HG03064 (cell line): ENCODE measurements at regions not wholly inside any gene's neighbourhood (a gene's known extent, or its start where the extent isn't known, plus 50 kb on each side); places are given as distances from the start of the nearest gene placed in this dataset.
A peak's percentile ranks its signal among the peaks of the same experiment; 100 is the strongest.
"Not testable (repeated sequence)": the region's sequence is repeated elsewhere in the genome, so short reads cannot be mapped to it uniquely, and the experiment has no call there.

Source experiments
- ATAC-seq: cut with Tn5 transposase; IDR thresholded peaks from one replicate; pipeline ENCODE4 v1.9.1; 2021; ENCODE audit warnings: low read depth; ENCODE audit not compliant: unreplicated experiment

DNA sequence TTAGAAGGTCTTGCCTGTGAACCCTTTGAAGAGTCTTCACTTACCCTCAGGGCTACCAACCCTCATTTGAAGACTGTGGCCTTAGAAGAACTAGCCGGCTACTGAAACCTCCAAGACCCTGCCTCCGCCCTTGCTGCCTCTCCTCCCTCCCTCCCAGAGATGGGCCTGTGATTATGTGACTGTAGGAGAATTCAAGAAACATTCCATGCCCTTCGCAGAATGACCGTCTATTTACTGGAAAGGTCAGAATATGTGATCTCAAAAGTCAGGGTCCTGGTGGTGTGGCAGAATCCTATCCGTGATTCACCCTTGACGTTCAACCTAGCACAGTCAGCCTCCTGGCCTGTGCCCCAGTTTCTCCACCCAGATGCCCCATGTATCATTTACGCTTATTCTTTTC is 109.6 kb downstream of the CTNND1 start:
- ATAC-seq, result no peak

DNA sequence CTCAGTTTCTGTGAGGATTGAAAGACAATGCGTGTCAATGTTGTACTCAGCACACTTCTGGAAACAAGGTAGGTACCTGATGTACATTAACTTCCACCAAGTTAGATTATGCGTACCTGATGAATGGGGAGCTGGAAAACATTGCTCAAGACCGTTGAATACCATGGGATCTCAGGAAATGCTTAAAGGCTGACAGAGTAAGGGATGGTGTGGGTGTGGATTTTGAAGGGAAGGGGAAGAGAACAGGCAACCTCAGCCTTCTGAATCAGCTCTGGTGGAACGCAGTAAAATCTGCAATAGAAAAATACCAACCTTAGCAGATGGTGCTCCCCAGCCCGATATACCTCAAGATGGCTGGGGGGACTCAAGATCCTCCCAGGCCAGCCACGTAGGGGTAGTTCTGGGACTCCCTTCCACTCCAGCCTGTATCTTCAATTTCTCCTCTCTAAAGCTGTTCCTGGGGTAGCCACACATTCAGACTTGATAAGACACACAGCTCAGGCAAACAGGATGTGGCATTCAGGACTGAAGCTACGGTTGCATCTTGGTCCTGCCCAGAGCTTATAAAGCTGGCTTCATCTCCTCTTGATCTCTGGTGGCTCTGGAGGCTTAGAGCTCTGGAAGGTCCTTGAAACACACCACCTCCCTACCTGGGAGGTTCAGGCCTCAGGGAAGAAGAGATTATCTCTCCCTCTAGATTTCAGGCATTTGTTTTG is 111.8 kb downstream of the CTNND1 start:
- no peak for ATAC-seq

DNA sequence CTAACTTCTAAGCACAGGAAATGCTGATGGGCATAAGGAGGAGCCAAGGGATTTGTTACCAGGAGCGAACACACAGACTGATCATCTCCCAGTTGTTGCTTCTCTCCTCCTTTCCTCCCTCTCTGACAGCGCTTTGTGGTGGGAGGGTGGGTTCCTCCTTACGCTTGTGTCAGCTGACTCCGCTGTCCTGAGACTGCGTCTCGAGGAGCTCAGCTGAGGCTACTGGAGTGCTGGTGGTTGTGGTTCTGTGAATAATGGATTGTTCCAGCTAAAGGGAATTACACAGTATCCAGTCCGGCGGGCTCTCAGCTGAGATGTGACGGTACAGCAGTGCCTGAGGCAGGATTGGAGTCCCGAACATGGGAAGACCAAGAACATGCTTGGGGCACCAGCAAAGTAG is 113.4 kb downstream of the CTNND1 start:
- ATAC-seq, result no peak

DNA sequence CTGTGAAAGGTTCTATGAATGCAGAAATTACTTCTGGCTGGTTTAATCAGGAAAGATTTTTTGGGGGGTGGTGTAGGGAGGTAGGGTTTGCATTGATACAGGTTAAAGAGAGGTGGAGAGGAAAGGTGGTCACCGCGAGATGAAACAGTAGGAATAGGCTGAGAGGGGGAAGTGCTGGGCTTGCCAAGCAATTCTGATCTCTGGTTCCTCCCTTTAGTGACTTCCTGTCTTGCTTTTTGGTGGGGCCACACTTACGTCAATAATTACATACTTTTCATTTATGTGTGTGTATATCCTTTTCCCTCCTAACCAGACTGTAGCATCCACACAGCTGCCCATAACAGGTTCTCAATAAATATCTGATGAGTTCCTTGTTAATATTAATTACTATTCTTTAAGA is 120.0 kb downstream of the CTNND1 start:
- no peak for ATAC-seq

DNA sequence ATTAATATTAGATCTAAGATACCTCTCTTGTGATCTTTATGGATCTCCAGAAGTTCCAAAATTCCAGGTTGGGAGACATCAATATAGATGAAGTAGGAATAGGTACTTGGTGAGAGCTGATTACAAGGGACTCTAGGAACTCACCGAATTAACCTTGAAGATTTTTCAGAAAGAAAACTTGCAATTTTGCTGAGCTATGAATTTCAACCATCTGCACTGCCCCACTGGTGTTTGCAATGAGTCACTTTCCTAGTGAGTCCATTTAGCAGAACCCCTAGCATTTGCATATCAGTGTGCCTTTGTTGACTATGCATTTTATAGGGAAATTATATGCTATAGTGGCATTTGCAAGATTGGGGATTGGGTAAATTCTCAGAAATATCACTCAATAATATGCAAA is 122.0 kb downstream of the CTNND1 start:
- no peak for ATAC-seq

DNA sequence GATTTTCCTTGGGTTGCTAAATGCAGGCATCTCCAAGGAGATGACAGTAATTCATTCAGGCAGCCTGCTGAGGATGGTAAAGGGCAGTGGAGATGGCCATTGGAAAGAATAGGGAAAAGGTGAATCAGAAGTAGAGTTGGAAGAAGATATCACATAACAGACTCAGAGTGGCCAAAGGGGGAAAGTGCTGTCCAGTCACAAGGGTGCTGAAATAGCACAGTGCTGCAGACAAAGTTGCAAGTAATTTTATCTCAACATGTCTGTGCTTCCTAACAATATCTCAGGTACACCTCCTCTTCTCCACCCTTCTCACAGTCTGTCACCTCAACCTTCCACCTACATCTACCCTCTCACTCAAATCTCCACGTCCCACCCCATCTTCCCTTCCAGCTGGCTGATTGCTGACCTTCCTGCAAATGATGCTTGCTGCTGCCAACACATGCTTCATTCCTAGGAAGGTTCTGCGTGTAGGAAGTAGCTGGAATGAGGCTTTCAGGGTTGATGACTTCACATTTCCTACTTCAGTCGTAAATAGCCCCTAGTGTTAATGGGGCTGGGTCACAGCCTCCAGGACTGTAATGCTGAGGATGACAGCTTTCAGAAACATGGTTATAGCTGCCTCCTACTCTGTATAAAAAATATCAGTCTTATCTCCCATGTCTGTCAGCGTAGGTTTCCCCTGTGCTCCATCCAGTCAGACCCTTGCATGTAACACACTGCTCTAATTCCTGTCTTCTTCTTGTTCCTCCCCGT is 123.9 kb downstream of the CTNND1 start:
- ATAC-seq, result no peak

DNA sequence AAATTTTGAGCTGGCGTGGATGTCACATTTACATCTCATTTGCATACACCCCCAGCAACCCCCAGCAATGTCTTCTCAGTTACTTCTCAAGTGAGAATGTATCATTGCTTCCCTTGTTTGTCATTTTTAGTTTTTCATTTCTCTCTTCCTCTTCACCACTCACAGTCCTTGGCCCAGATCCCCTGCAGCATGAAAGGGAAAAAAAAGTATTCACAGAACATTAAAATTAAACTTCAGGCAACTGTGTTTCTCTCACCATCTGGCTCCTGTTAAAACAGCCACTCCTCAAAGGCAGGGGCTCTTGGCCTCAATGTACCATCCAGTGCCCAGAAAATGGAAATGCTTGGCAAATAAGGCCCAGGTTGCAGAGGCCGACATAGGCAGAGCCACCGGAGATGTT is 126.8 kb downstream of the CTNND1 start:
- ATAC-seq, result no peak

GRCh38 chr11:57890521-57890920 is 128.9 kb downstream of the CTNND1 start:
- no peak for ATAC-seq

GRCh38 chr11:57893200-57893599 is 130.5 kb upstream of the OR9Q1 start:
- ATAC-seq, result not testable (repeated sequence)

- ATAC-seq, result no peak
Measured at GRCh38 chr11:57896361-57897145, 127.1 kb upstream of the OR9Q1 start.

DNA sequence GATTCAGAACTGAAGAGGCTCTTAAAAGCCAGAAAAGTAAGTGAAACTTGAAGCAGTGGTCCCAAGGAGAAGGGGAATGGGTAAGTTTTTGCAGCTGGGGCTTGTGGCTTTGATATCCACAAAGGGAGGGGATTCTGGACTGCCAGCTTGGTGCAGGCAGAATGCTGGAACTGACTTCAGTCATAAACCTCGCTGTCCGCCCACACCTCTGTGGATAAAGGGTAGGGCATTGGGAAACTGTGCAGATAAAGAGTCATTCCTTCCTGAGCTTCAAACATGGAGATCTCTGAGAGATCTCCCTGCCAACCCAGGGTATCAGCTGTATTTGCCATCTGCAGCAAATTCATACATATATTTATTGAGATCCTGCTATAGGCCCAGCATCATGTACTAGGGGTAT is 124.3 kb upstream of the OR9Q1 start:
- no peak for ATAC-seq

DNA sequence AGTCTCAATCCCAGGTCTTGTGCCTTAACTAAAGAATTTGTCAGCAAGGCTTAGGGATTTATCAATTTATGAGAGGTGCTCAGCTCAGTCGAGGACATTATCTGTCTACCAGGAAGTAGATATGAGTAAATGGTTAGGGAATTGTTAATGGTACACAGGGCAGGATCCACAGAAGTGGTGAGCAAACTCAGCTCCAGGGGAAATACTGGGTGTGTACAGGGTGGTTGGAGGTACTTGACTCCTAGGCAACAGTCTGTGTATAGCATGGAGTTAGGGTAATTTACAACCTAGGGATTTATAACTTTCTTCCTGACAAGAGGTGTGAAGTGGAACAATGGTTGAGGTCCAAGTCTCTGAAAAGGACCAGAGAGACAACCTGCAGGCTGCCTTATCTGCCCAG is 123.4 kb upstream of the OR9Q1 start:
- ATAC-seq, result no peak

DNA sequence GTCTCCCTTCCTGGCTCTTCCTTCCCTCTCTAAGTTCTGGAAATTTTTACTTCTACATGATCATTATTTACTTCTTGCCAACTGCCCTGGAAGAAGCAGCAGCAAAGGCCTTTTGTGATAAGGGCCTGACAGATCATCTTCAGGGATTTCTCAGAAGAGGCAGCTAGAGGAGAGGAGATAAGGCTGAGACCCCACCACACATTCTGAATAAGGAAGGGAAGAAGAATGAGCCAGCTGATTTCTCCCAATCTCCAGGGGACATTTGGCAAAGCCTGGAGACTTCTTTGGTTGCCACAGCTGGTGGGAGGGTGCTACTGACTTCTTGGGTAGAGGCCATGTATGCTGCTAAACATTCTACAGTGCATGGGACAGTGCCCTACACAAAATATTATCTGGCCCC is 122.4 kb upstream of the OR9Q1 start:
- no peak for ATAC-seq

- no peak for ATAC-seq
Measured at GRCh38 chr11:57901756-57902155, 121.9 kb upstream of the OR9Q1 start.

DNA sequence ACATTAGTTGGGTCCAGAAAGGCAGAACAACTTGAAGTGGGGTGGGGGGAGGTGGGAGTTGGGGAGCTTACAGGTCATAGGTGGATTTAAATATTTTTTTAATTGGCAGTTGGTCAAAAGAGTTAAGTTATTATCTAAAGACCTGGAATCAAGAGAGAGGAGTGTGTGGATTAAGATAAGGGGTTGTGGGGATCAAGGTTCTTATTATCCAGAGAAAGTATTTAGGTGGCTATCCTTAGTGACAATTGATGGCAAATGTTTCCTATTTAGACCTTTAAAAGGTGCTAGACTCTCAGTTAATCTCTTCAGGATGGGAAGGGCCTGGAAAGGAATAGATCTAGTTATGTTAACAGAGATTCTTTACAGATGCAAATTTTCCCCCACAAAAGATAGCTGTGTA is 120.7 kb upstream of the OR9Q1 start:
- ATAC-seq, result no peak

DNA sequence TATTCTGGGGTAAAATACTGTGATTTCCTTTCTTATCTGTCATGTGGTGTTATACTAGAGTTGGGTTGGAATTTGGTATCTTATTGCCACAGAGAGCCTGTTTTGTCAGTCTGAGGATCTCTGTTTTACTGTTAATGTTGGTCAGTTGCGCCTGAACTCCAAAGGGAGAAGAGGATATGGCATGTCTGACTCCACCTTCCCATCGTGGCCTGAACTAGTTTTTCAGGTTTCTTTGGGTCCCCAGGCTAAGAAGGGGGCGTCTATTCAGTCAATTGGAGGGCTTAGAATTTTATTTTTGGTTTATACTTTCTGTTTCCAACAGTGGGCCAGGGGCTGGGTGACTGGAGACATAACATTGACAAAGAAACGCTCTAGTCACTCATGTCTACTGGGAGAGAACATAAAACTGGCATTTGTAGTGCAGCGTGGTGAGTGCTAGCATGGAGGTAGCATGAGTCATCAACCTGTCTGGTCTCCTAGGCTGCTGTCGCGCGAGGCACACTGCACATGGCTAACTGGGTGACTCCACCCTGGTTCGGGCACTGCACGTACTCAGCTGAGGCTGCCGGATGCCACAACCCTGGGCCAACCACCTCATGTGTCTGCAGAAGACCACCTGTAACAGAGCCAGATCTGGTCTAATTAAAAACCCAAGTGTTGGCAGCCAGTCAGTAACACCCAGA is 120.1 kb upstream of the OR9Q1 start:
- peak; percentile 86 for ATAC-seq

- no peak for ATAC-seq
Measured at GRCh38 chr11:57904376-57904775, 119.3 kb upstream of the OR9Q1 start.

DNA sequence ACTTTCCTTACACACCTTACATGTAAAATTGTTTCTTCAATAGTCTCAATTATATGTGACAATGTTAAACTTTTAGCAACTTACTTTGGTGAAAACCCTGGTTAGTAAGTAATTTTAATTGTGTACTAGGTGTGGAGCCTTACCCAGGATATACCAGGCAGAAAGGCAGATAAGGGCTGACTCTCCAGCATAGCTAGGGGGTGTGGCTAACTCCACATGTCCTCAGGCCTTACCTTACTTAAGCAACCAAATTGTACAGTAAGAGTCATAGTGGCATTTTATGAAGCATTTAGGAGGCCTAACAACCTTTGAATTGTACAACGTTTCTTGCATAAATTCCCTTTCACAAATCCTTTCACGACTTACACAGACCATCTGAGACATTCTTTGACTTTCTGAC is 118.2 kb upstream of the OR9Q1 start:
- no peak for ATAC-seq

DNA sequence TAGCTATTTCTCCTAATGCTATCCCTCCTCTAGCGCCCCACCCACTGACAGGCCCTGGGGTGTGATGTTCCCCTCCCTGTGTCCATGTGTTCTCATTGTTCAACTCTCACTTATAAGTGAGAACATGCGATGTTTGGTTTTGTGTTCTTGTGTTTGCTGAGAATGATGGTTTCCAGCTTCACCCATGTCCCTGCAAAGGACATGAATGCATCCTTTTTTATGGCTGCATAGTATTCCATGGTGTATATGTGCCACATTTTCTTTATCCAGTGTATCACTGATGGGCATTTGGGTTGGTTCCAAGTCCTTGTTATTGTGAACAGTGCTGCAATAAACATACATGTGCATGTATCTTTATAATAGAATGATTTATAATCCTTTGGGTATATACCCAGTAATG is 115.3 kb upstream of the OR9Q1 start:
- not testable (repeated sequence) for ATAC-seq

DNA sequence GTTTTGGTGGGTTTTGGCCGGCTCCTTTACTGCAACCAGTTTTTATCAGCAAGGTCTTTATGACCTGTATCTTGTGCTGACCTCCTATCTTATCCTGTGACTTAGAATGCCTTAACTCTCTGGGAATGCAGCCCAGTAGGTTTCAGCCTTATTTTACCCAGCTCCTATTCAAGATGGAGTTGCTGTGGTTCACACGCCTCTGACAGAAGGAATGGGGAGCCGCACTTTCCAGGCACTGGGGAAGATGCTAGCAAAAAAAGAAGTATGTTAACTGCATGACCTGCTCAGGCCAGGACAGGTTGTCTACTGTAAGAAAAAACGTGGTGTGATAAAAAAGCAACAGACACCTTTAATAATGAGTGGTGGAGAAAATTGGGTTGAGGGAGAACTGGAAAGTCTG is 112.2 kb upstream of the OR9Q1 start:
- not testable (repeated sequence) for ATAC-seq
